NCI-H526 (cell line): ENCODE measurements at regions not wholly inside any gene's neighbourhood (a gene's known extent, or its start where the extent isn't known, plus 50 kb on each side); places are given as distances from the start of the nearest gene placed in this dataset.

Experiments
- DNase-seq, 2 experiments: peaks; one replicate each; lab custom pipeline; 2025; lab: John Stamatoyannopoulos, UW

GRCh38 chr11:105333153-105333552, 193.6 kb upstream of the CARD18 start:
- no peak for DNase-seq

DNA sequence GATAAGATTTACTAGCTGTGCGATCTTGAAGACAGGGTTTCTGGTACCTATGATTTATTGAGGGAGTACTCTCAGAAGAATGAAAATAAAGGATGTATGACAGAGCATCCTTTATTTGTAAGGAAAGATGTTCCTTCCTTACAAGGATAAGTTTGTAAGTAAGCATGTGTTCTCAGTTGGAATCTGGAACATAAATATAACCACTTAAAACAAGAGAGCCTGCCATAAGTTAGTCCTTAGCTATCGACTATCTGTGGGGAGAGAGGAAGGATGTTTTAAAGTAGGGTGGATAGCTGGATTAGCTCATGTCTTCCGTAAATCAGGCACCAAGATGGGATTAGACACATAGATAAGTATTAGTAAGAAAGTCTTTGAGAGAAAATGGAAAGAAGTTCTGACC, 192.6 kb upstream of the CARD18 start:
- DNase-seq: no peak

DNA sequence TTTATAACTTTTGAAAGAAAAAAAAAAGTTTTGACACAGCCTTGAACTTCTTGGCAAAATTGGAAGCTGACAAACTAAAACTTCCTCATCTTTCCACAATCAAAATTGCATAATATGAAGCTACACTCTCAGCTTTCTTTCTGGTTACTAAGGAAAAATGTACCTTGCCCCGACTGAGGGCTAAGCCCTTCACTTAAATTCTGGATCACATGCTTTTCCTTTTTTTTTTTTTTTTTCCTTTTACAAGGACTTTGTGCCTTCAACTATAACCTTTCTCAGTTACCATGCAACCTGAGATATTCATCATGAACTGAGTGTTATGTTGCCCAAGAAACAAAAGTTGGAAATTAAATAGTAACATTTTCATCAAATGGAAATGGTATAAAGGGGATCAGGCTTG, 188.5 kb upstream of the CARD18 start:
- no peak for DNase-seq

- no peak for DNase-seq
These were observed 184.6 kb upstream of the CARD18 start for GRCh38 chr11:105324156-105324555.

DNA sequence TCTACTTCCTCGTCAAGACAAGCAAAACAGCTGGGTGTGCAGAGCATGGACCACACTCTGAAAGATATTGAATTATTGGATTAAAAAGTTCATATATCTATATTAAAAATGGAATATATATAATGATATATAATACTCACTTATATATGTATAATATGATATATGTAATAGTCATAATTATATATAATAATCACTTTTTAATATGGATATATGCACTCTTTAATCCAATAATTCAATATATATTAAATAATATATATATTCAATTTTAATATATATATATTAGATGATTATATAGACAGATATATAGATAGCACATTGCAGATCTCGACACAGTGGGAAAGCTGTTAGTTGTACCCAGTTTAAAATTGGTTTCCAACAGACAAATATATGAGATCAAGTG, 182.1 kb upstream of the CARD18 start:
- DNase-seq: no peak

DNA sequence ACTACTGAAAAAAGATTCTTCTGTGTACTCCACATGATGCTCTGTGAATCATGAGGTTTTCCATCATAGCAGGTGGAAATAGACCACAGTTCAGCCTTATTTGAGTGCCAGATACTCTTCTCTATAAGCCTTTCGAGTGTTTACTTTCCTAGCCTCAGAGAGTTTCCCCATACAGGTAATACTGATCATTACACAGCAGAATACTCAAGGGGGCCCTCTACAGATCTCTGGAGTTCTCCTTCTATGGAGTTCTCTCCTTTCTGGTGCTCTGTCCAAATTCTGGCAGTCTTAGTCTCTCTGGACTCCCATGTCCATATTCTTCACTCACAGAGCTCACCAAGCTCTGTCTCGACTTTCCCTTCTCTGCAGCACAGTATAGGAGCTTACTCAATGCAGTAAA, 175.7 kb upstream of the CARD18 start:
- DNase-seq: no peak

DNA sequence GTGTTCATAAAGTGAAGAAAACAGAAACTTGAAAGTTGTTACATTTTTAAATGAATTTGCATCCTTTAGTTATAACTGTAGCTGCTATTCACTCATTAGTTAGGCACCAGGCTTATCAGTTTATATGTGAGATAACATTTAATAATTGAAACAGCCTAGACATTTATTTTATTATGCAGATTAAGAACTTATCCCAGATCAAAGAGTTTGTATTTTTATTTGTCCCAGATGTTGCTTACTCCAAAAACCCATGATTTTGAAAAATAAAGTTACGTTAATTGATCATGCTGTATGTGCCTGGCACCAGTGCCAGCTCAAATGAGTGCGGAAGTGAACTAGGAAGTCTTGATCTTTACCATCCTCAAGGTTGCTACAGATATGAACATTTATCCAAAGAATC, 172.7 kb upstream of the CARD18 start:
- no peak for DNase-seq

- no peak for DNase-seq
These were observed 159.1 kb upstream of the CARD18 start for GRCh38 chr11:105298630-105299029.

DNA sequence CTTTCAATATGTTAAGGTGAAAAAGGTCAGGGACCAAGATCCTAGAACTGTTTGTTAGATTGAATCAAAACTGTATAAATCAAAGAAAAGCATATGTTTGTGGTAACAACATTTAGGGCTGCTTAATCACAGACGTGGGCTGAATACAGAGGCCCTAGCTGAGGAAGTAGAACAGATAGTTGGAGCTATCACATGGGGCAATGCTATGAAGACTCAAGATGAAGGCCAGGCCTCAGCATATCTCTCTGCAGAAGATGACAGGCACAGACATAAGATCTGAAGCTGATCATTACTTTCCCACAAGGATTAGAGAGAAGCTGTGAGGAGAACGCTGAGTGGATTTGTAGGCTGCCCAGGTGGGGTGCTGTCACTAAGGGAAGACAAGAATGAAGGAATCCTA, 158.6 kb upstream of the CARD18 start:
- no peak for DNase-seq

DNA sequence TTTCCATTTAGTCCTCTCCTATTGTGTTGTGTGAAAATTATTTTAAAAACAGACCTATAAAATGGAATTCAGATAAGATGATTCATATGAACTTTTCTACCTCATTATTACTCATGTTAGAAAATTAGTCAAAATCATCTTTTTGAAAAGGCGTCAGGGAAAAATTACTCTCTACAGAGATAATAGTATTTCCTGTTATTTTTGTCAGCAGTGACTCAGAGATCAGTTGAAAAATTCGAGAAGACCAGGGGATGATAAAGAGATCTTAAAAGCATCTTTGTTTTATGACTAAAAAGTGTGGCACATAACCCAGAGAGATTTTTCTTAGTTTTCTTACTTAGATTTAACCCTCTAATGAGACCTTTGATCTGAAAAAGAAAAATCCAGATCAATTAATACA, 157.9 kb upstream of the CARD18 start:
- no peak for DNase-seq

- DNase-seq: no peak
These were observed 157.2 kb upstream of the CARD18 start for GRCh38 chr11:105296806-105297205.

DNA sequence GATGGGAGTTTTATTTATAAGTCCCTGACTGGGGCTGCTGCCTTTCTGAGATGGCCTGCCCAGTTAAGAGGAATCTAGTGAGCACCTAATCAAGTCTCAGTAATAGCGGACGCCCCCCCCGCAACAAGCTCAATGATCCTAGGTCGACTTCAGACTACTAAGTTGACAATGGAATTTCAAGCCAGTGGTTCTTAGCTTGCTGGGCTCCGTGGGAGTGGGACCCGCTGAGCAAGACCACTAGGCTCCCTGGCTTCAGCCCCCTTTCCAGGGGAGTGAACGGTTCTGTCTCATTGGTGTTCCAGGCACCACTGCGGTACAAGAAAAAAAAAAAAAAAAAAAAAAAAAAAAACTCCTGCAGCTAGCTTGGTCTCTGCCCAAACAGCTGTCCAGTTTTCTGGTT, 156.8 kb upstream of the CARD18 start:
- DNase-seq: no peak

GRCh38 chr11:105282658-105283057, 143.1 kb upstream of the CARD18 start:
- DNase-seq: no peak

GRCh38 chr11:105274631-105275030, 135.1 kb upstream of the CARD18 start:
- no peak for DNase-seq

DNA sequence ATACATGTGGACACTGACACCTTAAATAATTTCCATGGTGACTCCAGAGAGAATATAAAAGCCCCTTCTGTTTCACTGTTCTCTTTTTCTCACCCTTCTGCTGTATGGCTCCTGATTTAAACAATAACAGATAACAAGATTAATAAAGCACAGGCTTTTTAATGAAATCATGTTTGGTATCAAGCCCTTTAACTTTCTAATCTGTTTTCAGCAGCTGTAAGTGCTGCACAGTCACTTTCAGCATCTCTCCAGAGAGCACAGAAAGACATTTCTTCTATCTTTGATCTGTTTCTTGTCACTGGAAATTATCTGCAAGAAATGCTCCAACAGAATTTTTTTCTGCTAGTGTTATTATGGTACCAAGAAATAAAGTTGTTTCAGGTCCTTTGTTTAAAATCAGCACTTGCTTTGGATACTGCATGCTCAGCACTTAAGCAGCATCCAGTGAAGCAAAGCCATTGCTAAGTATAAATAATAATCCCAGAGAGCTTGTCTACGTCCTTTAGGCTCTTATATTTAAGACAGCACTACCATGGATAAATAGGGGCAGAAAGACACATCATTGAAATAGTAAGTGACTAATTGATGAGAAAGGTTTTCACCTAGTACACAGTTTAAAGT, 134.2 kb upstream of the CARD18 start:
- no peak for DNase-seq

- no peak for DNase-seq
These were observed 130.3 kb upstream of the CARD18 start for GRCh38 chr11:105269862-105270261.

- DNase-seq: no peak
These were observed 129.0 kb upstream of the CARD18 start for GRCh38 chr11:105268404-105269062.

GRCh38 chr11:105265845-105266244, 126.3 kb upstream of the CARD18 start:
- no peak for DNase-seq

GRCh38 chr11:105260976-105261375, 121.4 kb upstream of the CARD18 start:
- DNase-seq: no peak

- DNase-seq: no peak
These were observed 106.3 kb upstream of the CARD18 start for GRCh38 chr11:105245781-105246315.

- no peak for DNase-seq
These were observed 104.7 kb upstream of the CARD18 start for GRCh38 chr11:105244160-105244825.

GRCh38 chr11:105241136-105241535, 101.6 kb upstream of the CARD18 start:
- DNase-seq: no peak

DNA sequence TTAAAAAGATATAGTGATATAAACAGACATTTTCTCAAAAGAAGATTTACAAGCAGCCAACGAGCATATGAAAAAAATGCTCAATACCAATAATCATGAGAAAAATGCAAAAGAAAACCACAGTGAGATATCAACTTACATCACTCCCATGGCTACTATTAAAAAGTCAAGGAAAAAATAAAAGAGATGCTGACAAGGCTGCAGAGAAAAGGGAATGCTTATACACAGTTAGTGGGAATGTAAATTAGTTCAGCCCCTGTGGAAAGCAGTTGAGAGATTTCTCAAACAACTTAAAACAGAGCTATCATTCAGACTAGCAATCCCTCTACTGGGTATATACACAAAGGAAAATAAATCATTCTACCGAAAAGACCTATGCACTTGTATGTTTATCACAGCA, 97.1 kb upstream of the CARD18 start:
- no peak for DNase-seq
